Osteocyte (in vitro differentiated cells): ENCODE measurements at regions not wholly inside any gene's neighbourhood (a gene's known extent, or its start where the extent isn't known, plus 50 kb on each side); places are given as distances from the start of the nearest gene placed in this dataset.
A peak's percentile ranks its signal among the peaks of the same experiment; 100 is the strongest.

Experiments
- DNase-seq: peaks from one replicate; pipeline ENCODE4 v3.0.0; 2021; ENCODE audit warnings: mixed read lengths; ENCODE audit not compliant: unreplicated experiment; ENCODE audit errors: extremely low spot score
- H3K27ac Mint-ChIP-seq: one replicate; pipeline ENCODE4 v1.8.0; 2021; ENCODE audit warnings: mild to moderate bottlenecking, mixed read lengths; ENCODE audit not compliant: unreplicated experiment
- H3K27me3 Mint-ChIP-seq: one replicate; pipeline ENCODE4 v1.8.0; 2021; ENCODE audit warnings: mixed read lengths; ENCODE audit not compliant: unreplicated experiment
- H3K36me3 Mint-ChIP-seq: one replicate; pipeline ENCODE4 v1.8.0; 2021; ENCODE audit warnings: mixed read lengths; ENCODE audit not compliant: unreplicated experiment
- H3K4me1 Mint-ChIP-seq: one replicate; pipeline ENCODE4 v1.8.0; 2021; ENCODE audit warnings: mixed read lengths; ENCODE audit not compliant: unreplicated experiment
- H3K4me3 Mint-ChIP-seq: one replicate; pipeline ENCODE4 v1.8.0; 2021; ENCODE audit warnings: mild to moderate bottlenecking, moderate library complexity, mixed read lengths; ENCODE audit not compliant: unreplicated experiment
- H3K9me3 Mint-ChIP-seq: one replicate; pipeline ENCODE4 v1.8.0; 2021; ENCODE audit warnings: mixed read lengths; ENCODE audit not compliant: unreplicated experiment
- TF ChIP-seq, protein P1 (sequence below): fragments of 200-600 bp; sonication (generic); IDR thresholded peaks from 2 replicates; pipeline ENCODE4 v1.5.0; 2021; ENCODE audit warnings: antibody characterized with exemption, mild to moderate bottlenecking, moderate library complexity

DNA sequence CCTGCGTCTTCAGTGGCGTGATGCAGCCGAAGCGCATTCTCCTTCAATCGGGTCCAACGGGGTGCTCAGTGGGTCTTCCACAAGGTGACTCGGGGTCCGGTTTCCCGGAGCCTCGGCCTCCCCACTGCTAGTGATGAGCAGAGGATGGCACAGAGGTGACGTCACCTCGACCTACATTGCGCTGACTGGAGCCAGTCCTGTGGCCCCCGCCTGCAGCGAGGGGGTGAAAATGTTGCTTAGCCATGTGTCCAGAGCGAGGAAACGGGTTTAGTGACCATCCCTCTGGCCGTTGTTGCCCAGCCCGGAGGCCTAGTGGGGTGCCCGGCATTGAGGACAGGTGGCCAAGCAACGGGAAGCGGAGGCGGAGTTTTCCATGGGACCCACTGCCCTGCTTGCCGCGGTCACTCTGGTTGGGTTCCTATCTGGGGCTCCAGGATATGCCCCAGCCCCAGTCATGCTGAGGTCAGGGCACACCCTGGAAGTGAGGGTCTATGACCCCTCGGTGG, 190.6 kb upstream of the CIBAR2 start:
- H3K27ac Mint-ChIP-seq = no peak overlapping the region

DNA sequence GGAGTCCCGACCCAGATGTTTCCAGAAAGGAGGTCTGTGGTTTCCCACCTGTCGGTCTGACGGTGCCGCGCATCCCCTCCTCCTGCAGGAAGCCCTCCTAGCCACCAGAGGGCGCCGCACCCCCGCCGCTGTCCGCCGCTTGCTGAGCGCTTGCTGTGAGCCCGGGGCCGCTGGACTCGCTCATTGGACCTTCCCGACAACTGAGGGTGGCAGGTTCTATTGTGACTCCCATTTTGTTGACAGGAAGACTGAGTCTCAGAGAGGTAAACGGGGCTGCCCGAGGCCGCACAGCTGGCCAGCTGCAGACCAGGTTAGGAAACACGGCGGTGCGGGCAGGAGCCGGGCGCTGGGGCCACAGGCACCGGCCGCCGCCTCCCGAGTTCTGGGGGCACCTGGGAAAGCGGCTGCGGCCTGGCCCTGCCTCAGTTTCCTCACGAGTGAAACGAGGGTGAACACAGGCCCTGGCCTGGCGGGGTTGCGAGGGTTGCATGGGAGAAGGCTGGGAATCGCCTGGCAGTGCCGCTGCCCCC, 191.1 kb upstream of the CIBAR2 start:
- H3K27ac Mint-ChIP-seq = no peak overlapping the region
- no peaks in the 10 kb centered on the region for H3K36me3 Mint-ChIP-seq
- no peaks in the 10 kb centered on the region for H3K27me3 Mint-ChIP-seq
- peaks cover 15% of the 10 kb centered on the region for H3K4me1 Mint-ChIP-seq
- DNase-seq = peak; percentile 90
- TF ChIP-seq, protein P1, sequence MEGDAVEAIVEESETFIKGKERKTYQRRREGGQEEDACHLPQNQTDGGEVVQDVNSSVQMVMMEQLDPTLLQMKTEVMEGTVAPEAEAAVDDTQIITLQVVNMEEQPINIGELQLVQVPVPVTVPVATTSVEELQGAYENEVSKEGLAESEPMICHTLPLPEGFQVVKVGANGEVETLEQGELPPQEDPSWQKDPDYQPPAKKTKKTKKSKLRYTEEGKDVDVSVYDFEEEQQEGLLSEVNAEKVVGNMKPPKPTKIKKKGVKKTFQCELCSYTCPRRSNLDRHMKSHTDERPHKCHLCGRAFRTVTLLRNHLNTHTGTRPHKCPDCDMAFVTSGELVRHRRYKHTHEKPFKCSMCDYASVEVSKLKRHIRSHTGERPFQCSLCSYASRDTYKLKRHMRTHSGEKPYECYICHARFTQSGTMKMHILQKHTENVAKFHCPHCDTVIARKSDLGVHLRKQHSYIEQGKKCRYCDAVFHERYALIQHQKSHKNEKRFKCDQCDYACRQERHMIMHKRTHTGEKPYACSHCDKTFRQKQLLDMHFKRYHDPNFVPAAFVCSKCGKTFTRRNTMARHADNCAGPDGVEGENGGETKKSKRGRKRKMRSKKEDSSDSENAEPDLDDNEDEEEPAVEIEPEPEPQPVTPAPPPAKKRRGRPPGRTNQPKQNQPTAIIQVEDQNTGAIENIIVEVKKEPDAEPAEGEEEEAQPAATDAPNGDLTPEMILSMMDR = peak; percentile 91
- H3K9me3 Mint-ChIP-seq = no peaks in the 10 kb centered on the region
- no peak overlapping the region for H3K4me3 Mint-ChIP-seq

More for the DNA sequence above, 190.6 kb upstream of the CIBAR2 start:
- H3K9me3 Mint-ChIP-seq = no peaks in the 10 kb centered on the region
- no peak overlapping the region for H3K4me3 Mint-ChIP-seq
- DNase-seq = no peak
- peaks cover 14% of the 10 kb centered on the region for H3K4me1 Mint-ChIP-seq
- TF ChIP-seq, protein P1 = no peak
- H3K36me3 Mint-ChIP-seq = no peaks in the 10 kb centered on the region
- no peaks in the 10 kb centered on the region for H3K27me3 Mint-ChIP-seq

DNA sequence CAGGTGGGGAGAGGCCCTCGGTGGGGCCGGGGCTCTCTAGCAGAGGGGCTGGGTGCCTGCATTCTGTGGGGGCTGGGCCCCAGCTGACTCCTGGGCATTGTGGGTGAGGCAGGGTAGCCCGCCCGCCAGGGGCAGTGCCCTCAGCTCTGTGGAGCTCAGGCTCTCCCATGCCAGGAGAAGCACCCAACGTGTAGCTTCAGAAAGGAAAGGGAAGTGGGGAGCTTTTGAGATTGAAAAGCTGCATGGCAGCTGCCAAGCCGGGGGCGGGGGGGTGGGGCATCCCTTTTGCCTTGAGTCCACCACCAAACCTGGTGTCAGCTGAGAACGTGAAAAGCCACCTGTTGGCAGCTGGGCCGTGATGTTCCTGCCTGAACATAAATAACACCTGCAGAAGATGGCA, 192.1 kb upstream of the CIBAR2 start:
- no peak overlapping the region for H3K27ac Mint-ChIP-seq
- H3K9me3 Mint-ChIP-seq = no peaks in the 10 kb centered on the region
- peaks cover 18% of the 10 kb centered on the region for H3K4me1 Mint-ChIP-seq
- DNase-seq = no peak
- no peaks in the 10 kb centered on the region for H3K36me3 Mint-ChIP-seq
- TF ChIP-seq, protein P1 = no peak
- no peak overlapping the region for H3K4me3 Mint-ChIP-seq
- no peaks in the 10 kb centered on the region for H3K27me3 Mint-ChIP-seq

DNA sequence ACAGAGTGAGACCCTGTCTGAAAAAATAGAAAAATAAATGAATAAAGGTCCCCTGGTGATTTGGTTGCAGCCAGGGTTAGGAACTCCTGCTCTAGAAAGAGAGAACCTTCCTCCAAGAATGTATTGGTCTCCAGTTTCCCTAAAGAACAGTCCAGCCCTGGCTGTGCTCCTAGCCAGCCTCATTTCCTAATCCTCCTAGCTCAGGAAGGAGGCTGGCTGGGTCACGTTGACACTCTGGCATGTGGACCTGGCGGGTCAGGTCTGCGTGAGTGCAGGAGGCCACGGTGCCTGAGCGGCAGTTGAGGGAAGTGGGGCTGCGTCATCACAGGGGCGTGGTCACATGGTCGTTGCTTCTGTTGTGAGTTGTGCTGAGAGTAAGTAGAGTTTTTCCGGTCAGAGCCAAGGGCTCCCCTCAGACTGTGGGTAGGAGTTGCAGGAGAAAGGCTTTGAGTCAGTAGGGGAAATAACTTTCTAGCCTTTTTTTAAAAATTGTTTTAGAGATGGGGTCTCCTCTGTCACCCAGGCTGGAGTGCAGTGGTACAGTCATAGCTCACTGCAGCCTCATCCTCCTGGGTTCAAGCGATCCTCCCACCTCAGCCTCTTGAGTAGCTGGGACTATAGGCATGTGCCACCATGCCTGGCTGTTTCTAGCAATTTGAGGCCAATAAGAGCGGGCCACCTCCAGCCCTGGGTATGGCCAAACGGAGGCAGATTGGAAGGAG, 194.0 kb upstream of the CIBAR2 start:
- no peaks in the 10 kb centered on the region for H3K9me3 Mint-ChIP-seq
- no peak for DNase-seq
- TF ChIP-seq, protein P1 = no peak
- peak overlapping the region; percentile 3 for H3K27ac Mint-ChIP-seq
- H3K36me3 Mint-ChIP-seq = no peaks in the 10 kb centered on the region
- H3K4me3 Mint-ChIP-seq = no peak overlapping the region
- H3K27me3 Mint-ChIP-seq = no peaks in the 10 kb centered on the region
- H3K4me1 Mint-ChIP-seq = peaks cover 20% of the 10 kb centered on the region

DNA sequence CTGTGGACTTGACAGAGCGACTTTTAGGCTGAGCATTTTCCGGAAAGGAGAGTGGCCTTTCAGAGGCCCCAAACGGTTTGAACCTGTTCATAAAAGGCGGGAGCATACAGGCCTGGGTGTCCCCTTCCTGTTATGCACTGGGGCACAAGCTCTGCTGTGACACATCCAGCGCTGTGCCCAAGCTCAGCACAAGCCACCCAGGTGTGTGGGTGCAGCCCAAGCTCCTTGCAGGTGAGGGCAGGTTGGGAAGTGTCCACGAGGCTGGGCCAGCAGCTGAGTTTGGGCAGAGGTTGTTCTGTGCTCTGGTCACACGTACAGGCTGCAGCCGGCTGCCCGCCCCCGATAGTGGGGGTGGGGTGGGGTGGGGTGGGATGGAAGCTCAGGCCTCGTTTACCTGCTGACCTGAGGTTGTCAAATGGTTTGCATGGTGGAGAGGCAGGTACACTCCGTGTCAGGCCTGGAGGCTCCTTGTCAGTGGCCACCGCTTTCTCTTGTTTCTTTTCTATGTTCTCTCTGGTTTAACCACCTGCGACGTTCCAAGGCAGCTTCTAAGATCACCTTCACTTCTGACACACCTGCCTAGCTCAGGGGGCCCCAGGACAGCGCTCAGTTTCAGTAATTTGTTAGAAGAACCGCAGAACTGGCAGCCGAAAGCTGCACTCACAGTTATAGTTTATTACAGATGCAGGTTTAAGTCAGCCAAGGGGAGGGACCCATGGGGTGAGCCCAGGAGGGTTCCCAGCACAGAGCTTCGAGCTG, 194.7 kb upstream of the CIBAR2 start:
- Mint-ChIP-seq H3K4me1 (peaks cover 23% of the 10 kb centered on the region), H3K27me3 (no peaks in the 10 kb centered on the region), H3K4me3 (no peak overlapping the region), H3K36me3 (no peaks in the 10 kb centered on the region), H3K27ac (no peak overlapping the region), H3K9me3 (no peaks in the 10 kb centered on the region)
- TF ChIP-seq, protein P1 = no peak
- DNase-seq = no peak
